Esophagus muscularis mucosa (tissue), 4 donors: ENCODE measurements at regions not wholly inside any gene's neighbourhood (a gene's known extent, or its start where the extent isn't known, plus 50 kb on each side); places are given as distances from the start of the nearest gene placed in this dataset.

Experiments
- DNase-seq: peaks from one replicate; pipeline ENCODE4 v3.0.0-alpha.2; 2017; ENCODE audit errors: extremely low spot score
- H3K27ac ChIP-seq, 4 donors: fragments of 200-600 bp; sonication (generic); replicated peaks in 1 of 4; 1 replicate in 3 of 4; 2 replicates in 1 of 4; pipeline ENCODE4 v1.5.1; 2016 to 2019; ENCODE audit warnings: mild to moderate bottlenecking in 1 of 4
- H3K27me3 ChIP-seq, 4 donors: fragments of 200-600 bp; sonication (generic); one replicate each; pipeline versions ENCODE4 v1.5.1 to v1.6.0; 2016 to 2019
- H3K36me3 ChIP-seq, 4 donors: fragments of 200-600 bp; sonication (generic); one replicate each; pipeline ENCODE4 v1.5.1; 2016 to 2019
- H3K4me1 ChIP-seq, 4 donors: fragments of 200-600 bp; sonication (generic); one replicate each; pipeline ENCODE4 v1.5.1; 2016 to 2019
- H3K4me3 ChIP-seq, 4 donors: fragments of 200-600 bp; sonication (generic); 1 replicate in 2 of 4; 2 replicates in 2 of 4; pipeline ENCODE4 v1.5.1; 2016 to 2019; ENCODE audit warnings: mild to moderate bottlenecking in 4 of 4, moderate library complexity in 1 of 4
- H3K9me3 ChIP-seq, 4 donors: fragments of 200-600 bp; sonication (generic); 1 replicate in 3 of 4; 2 replicates in 1 of 4; pipeline ENCODE4 v1.5.1; 2016 to 2019
- CTCF ChIP-seq, 3 experiments: fragments of 200-600 bp in 2 of 3; fragments of 450-650 bp in 1 of 3; sonication (generic) in 2 of 3; IDR thresholded peaks; one replicate each; pipeline ENCODE4 v1.5.1; 2017 to 2019; ENCODE audit warnings: antibody characterized with exemption in 3 of 3, mild to moderate bottlenecking in 2 of 3, moderate library complexity in 1 of 3
- EP300 ChIP-seq: sonication (generic); formaldehyde crosslinking; IDR thresholded peaks from one replicate; pipeline ENCODE4 v1.6.1; 2017; ENCODE audit warnings: antibody characterized with exemption
- POLR2A ChIP-seq: fragments of 450-650 bp; IDR thresholded peaks from one replicate; pipeline ENCODE4 v1.6.1; 2017; ENCODE audit warnings: antibody characterized with exemption, moderate library complexity, mild to moderate bottlenecking, low read depth
- POLR2AphosphoS5 ChIP-seq, 2 donors: sonication (generic); formaldehyde crosslinking; IDR thresholded peaks; one replicate each; pipeline ENCODE4 v1.6.1; 2017; ENCODE audit warnings: antibody characterized with exemption in 2 of 2
- WGBS: methylation state at CpG from one replicate; pipeline ENCODE4 v1.1.5; 2018; 5-methylcytosine and 5-hydroxymethylcytosine counted together
- intact Hi-C: fragments of 100-400 bp; cut with DNase I; formaldehyde crosslinking; loops from one replicate; pipeline ENCODE4 v1.15.1; 2023

- no peak overlapping the region for H3K27ac ChIP-seq
- TF ChIP-seq POLR2A: no peak
- no peak for TF ChIP-seq EP300
- TF ChIP-seq POLR2AphosphoS5 (IDR thresholded peaks at IDR 0.05): no peak
- no peak for TF ChIP-seq CTCF (IDR thresholded peaks at IDR 0.05)
- intact Hi-C loops: no loop called here
- peaks cover 0 to 20% (median 0%) of the 10 kb centered on the region in 4 donors for H3K4me1 ChIP-seq
- DNase-seq: no peak
- H3K4me3 ChIP-seq: no peak overlapping the region
- no peaks in the 10 kb centered on the region for H3K36me3 ChIP-seq
- H3K9me3 ChIP-seq: no peaks in the 10 kb centered on the region
- no peaks in the 10 kb centered on the region for H3K27me3 ChIP-seq
These were observed 605.1 kb downstream of the PCDH18 start for GRCh38 chr4:136927172-136927571.

- Histone ChIP-seq H3K4me3 (no peak overlapping the region), H3K27me3 (no peaks in the 10 kb centered on the region), H3K9me3 (no peaks in the 10 kb centered on the region), H3K4me1 (peaks cover 0 to 9% (median 0%) of the 10 kb centered on the region in 4 donors), H3K36me3 (no peaks in the 10 kb centered on the region), H3K27ac (no peak overlapping the region)
- intact Hi-C loops: no loop called here
- DNase-seq: no peak
- 96% methylated on average over 1 of the region's 1 CpG for WGBS
- TF ChIP-seq POLR2A (no peak), CTCF (IDR thresholded peaks at IDR 0.05) (no peak), POLR2AphosphoS5 (IDR thresholded peaks at IDR 0.05) (no peak), EP300 (no peak)
These were observed 607.1 kb downstream of the PCDH18 start for GRCh38 chr4:136925203-136925602.

GRCh38 chr4:136922066-136922465 is 610.2 kb downstream of the PCDH18 start:
- Histone ChIP-seq H3K36me3 (no peaks in the 10 kb centered on the region), H3K27me3 (no peaks in the 10 kb centered on the region), H3K9me3 (no peaks in the 10 kb centered on the region), H3K27ac (no peak overlapping the region), H3K4me3 (no peak overlapping the region), H3K4me1 (peaks cover 0 to 3% (median 0%) of the 10 kb centered on the region in 4 donors)
- TF ChIP-seq POLR2AphosphoS5 (IDR thresholded peaks at IDR 0.05): no peak
- TF ChIP-seq CTCF (IDR thresholded peaks at IDR 0.05): no peak
- TF ChIP-seq POLR2A: no peak
- TF ChIP-seq EP300: no peak
- intact Hi-C loops: no loop called here
- no peak for DNase-seq

GRCh38 chr4:136920092-136920881 is 612.0 kb downstream of the PCDH18 start:
- TF ChIP-seq EP300 (no peak), CTCF (IDR thresholded peaks at IDR 0.05) (no peak), POLR2A (no peak), POLR2AphosphoS5 (IDR thresholded peaks at IDR 0.05) (no peak)
- Histone ChIP-seq H3K36me3 (no peaks in the 10 kb centered on the region), H3K9me3 (no peaks in the 10 kb centered on the region), H3K27ac (no peak overlapping the region), H3K4me1 (no peaks in the 10 kb centered on the region), H3K4me3 (no peak overlapping the region), H3K27me3 (no peaks in the 10 kb centered on the region)
- 83% methylated on average over 1 of the region's 1 CpG for WGBS
- intact Hi-C loops: no loop called here
- no peak for DNase-seq

GRCh38 chr4:136918772-136919171 is 613.5 kb downstream of the PCDH18 start:
- intact Hi-C loops: no loop called here
- TF ChIP-seq CTCF (IDR thresholded peaks at IDR 0.05) (no peak), POLR2A (no peak), POLR2AphosphoS5 (IDR thresholded peaks at IDR 0.05) (no peak), EP300 (no peak)
- H3K4me3 ChIP-seq: no peak overlapping the region
- no peaks in the 10 kb centered on the region for H3K36me3 ChIP-seq
- H3K9me3 ChIP-seq: no peaks in the 10 kb centered on the region
- H3K27ac ChIP-seq: no peak overlapping the region
- DNase-seq: no peak
- H3K4me1 ChIP-seq: no peaks in the 10 kb centered on the region
- H3K27me3 ChIP-seq: no peaks in the 10 kb centered on the region
- WGBS: 93% methylated on average over 4 of the region's 4 CpGs
